PFSK-1 (cell line): ENCODE measurements at regions not wholly inside any gene's neighbourhood (a gene's known extent, or its start where the extent isn't known, plus 50 kb on each side); places are given as distances from the start of the nearest gene placed in this dataset.

Experiments
- POLR2AphosphoS5 ChIP-seq: IDR thresholded peaks from 2 replicates; pipeline ENCODE4 v1.6.1; 2012; ENCODE audit warnings: low read depth, mild to moderate bottlenecking, control low read depth, low read length, moderate library complexity
- REST ChIP-seq, 2 experiments: IDR thresholded peaks; 2 replicates each; pipeline versions ENCODE4 v1.6.1 to v1.8.0; 2011 to 2012; ENCODE audit warnings: low read depth in 2 of 2, low read length in 2 of 2, control low read depth in 1 of 2, inconsistent platforms in 1 of 2, mild to moderate bottlenecking in 1 of 2, moderate library complexity in 1 of 2; ENCODE audit not compliant: insufficient read depth in 1 of 2
- SIN3A ChIP-seq: IDR thresholded peaks from 2 replicates; pipeline ENCODE4 v1.6.1; 2012; ENCODE audit warnings: mild to moderate bottlenecking, low read length, moderate library complexity, borderline replicate concordance; ENCODE audit not compliant: insufficient read depth
- TAF1 ChIP-seq: IDR thresholded peaks from 2 replicates; pipeline ENCODE4 v1.6.1; 2012; ENCODE audit warnings: low read length, control low read depth, borderline replicate concordance; ENCODE audit not compliant: insufficient read depth

- TF ChIP-seq POLR2AphosphoS5, result no peak
- TF ChIP-seq REST (IDR thresholded peaks at IDR 0.05; ENCODE audit: insufficient read depth in 1 of 2, low read depth in 2 of 2, low read length in 2 of 2), result no peak
- no peak for TF ChIP-seq TAF1
- no peak for TF ChIP-seq SIN3A
Measured at GRCh38 chr11:26276798-26277424, 55.0 kb upstream of the ANO3 start.
